Endothelial cell of umbilical vein (primary cell): ENCODE measurements at regions not wholly inside any gene's neighbourhood (a gene's known extent, or its start where the extent isn't known, plus 50 kb on each side); places are given as distances from the start of the nearest gene placed in this dataset.

Source experiments
- EZH2 ChIP-seq: IDR thresholded peaks from 2 replicates; pipeline ENCODE4 v1.6.1; 2012; ENCODE audit warnings: borderline replicate concordance, low read depth, mild to moderate bottlenecking, moderate library complexity, low read length, inconsistent platforms; ENCODE audit not compliant: severe bottlenecking
- MYC ChIP-seq: IDR thresholded peaks from one replicate; pipeline ENCODE4 v1.6.1; 2011; ENCODE audit warnings: mild to moderate bottlenecking, low read depth, low read length
- POLR2A ChIP-seq: IDR thresholded peaks from 2 replicates; pipeline ENCODE4 v1.6.1; 2012; ENCODE audit warnings: low read depth, mild to moderate bottlenecking, control low read depth, low read length
- POLR2AphosphoS5 ChIP-seq: IDR thresholded peaks from 2 replicates; pipeline ENCODE4 v1.6.1; 2012; ENCODE audit warnings: low read depth, mild to moderate bottlenecking, control low read depth, low read length, moderate library complexity; ENCODE audit not compliant: insufficient read depth
- TF ChIP-seq, protein P1 (sequence below), 2 donors: IDR thresholded peaks; 1 replicate in 1 of 2; 2 replicates in 1 of 2; pipeline ENCODE4 v1.5.1; 2011; ENCODE audit warnings: low read length in 2 of 2, mild to moderate bottlenecking in 2 of 2, moderate library complexity in 2 of 2, control low read depth in 1 of 2, inconsistent platforms in 1 of 2, low read depth in 1 of 2; ENCODE audit not compliant: insufficient read depth in 1 of 2; ENCODE audit errors: extremely low read depth in 1 of 2

DNA sequence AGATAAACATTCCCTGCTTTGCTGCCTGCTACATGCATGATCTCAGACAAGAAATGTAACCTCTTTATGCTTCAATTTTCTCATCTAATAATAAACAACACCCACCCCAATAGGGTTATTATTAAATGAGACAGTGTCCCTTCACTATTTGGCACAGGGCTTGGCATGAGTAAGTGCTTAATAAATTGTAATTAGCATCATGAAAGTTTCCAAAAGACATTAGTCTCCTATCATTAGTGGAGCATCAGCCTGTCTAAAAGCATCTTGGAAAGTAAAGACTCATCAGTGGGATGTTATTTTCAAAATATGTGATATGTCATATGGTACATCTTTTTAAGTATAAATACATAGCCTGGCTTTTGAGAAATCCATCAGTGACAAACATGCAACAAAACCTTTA is 275.0 kb downstream of the ZEB2 start:
- TF ChIP-seq POLR2A (no peak), MYC (no peak), POLR2AphosphoS5 (no peak), EZH2 (no peak)
- TF ChIP-seq, protein P1, sequence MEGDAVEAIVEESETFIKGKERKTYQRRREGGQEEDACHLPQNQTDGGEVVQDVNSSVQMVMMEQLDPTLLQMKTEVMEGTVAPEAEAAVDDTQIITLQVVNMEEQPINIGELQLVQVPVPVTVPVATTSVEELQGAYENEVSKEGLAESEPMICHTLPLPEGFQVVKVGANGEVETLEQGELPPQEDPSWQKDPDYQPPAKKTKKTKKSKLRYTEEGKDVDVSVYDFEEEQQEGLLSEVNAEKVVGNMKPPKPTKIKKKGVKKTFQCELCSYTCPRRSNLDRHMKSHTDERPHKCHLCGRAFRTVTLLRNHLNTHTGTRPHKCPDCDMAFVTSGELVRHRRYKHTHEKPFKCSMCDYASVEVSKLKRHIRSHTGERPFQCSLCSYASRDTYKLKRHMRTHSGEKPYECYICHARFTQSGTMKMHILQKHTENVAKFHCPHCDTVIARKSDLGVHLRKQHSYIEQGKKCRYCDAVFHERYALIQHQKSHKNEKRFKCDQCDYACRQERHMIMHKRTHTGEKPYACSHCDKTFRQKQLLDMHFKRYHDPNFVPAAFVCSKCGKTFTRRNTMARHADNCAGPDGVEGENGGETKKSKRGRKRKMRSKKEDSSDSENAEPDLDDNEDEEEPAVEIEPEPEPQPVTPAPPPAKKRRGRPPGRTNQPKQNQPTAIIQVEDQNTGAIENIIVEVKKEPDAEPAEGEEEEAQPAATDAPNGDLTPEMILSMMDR (IDR thresholded peaks at IDR 0.05; ENCODE audit: extremely low read depth in 1 of 2, insufficient read depth in 1 of 2, low read depth in 1 of 2, low read length in 2 of 2) = no peak
